ENCODE measurements at regions not wholly inside any gene's neighbourhood (a gene's known extent, or its start where the extent isn't known, plus 50 kb on each side); places are given as distances from the start of the nearest gene placed in this dataset.

DNA sequence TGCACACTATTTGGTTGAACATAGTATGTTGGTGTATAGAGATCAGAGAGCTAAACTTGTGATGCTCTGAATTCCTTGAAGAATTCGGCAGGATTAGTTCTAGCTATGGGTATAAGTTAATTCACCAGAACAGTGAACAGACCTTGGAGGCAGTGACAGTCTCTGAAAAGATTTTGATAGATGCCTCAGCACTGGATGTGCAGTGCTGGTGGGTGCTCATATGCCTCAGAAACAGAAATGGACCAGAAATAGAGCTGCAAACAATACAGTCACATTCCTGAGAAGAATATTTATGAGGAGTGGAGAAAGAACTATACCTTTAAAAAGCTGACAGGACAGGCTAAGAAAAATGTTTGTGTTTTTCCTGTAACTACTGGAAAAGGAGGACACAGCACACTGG, 747.7 kb downstream of the KCTD16 start:
- no peak for DNase-seq

DNA sequence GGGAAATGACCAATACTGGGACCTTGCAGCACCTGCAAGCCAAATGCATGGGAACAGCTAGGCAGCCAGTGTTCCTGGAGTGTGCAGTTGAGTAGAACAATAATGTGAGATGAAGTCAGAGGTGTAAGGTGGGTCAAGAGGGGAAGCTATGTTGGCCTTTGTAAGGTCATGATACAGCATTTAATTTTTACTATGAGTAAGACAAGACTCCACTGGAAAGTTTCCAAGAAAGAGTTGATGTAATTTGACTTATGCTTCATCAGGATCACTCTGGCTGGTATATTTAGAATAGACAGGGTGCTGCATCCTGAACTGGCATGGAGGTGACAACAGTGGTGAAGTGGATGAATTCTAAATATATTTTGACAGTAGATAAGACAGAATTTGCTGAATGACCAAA, 744.8 kb downstream of the KCTD16 start:
- DNase-seq, result no peak

DNA sequence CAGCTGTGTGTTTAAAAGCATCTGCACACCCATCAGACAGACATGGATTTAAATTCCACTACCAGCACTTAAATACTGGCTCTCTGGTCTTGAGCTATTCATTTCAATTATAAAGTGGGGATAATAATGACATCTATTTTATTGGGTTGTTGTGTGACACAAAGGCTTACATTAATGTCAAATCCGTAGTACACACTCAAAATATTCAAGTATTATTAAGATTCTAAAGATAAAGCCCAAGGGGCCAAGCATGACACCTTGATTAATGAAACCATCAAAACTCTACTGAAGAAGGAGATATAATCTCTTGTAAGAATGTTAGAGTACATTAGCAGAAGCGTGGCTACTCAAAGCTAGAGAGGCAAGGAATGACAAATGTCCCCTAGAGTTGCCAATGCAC, 743.0 kb downstream of the KCTD16 start:
- DNase-seq, result no peak

- no peak for DNase-seq
Observed at GRCh38 chr5:144896473-144896872, 725.8 kb downstream of the KCTD16 start.

- DNase-seq, result no peak
Observed at GRCh38 chr5:144886668-144887067, 716.0 kb downstream of the KCTD16 start.

- DNase-seq, result no peak
Observed at GRCh38 chr5:144882739-144883283, 712.1 kb downstream of the KCTD16 start.

- no peak for DNase-seq
Observed at GRCh38 chr5:144880513-144880912, 709.8 kb downstream of the KCTD16 start.

DNA sequence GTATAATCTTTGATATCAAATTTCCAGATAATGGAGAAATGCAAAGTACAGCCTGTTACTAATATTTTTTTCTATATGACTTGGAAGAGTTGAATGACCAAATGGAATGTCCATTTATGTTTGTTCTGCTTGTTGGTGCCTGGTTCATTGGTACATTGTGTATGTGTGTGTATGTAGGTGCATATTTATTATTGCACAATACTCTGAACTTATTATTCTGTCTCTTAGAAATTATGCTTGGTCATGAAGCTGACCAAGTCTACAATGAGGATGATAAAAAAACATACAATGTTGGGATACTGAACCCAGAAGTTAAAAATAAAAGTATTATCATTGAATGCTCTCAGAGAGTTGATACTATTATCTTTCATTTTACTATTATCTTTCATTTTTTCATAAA, 706.3 kb downstream of the KCTD16 start:
- DNase-seq, result no peak

DNA sequence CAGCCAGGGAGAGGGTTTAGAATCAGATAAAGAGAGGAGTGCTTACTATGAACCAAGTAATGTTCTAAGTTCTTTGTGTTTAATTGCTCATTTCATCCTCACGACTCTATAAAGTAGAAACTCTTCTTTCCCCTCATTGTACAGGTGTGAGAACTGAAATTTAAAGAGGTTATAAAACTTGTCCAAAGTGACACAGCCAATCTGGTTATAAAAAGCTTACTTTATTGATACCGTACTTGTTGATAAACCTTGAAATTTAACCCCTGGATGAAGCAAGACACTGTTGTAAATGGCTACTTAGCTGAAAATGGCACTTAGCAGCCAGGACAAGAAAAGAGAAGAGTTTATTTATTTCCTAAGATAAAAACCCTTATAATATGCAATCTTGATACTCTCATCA, 702.4 kb downstream of the KCTD16 start:
- DNase-seq, result no peak

DNA sequence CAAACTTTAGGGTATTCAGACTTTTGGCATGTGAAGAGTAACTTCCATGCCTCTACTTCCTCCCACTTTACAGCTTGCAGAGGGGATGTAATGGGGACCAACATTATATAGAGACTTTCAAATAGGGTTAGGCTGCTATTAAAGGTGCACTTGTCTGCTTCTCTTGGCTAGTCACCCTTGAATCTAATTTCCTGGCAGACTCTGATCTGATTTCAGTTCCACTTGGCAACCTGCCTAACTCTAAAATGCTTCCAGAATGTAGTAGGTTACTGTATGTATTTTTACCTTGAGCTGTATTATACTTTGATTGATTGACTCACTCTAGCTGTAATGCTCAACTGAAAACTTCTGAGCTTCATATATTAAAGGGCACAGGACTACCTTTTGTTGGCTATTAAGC, 693.4 kb downstream of the KCTD16 start:
- DNase-seq, result no peak

DNA sequence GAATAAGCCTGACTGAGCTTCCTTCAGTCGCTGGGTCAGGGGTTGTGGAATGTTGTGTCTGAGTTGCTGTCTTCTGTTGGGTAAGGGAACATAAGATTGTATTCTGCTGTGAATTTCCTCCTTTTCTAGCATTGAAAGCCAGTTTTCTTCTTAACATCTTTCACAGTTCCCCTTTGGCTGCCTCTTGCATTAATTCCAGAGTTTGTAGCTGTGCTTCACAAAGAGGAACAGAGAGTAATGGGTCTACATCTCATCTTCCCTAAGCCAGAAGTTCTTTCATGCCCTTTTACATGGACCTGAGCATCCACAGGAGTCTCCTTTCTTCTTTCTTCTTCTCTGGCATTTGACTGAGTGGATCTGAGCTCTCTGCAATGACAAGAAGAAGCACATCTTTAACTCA, 686.8 kb downstream of the KCTD16 start:
- DNase-seq, result no peak

- DNase-seq, result no peak
Observed at GRCh38 chr5:144844086-144844485, 673.4 kb downstream of the KCTD16 start.

GRCh38 chr5:144832416-144832815, 661.7 kb downstream of the KCTD16 start:
- no peak for DNase-seq

- DNase-seq, result no peak
Observed at GRCh38 chr5:144831650-144832049, 661.0 kb downstream of the KCTD16 start.

DNA sequence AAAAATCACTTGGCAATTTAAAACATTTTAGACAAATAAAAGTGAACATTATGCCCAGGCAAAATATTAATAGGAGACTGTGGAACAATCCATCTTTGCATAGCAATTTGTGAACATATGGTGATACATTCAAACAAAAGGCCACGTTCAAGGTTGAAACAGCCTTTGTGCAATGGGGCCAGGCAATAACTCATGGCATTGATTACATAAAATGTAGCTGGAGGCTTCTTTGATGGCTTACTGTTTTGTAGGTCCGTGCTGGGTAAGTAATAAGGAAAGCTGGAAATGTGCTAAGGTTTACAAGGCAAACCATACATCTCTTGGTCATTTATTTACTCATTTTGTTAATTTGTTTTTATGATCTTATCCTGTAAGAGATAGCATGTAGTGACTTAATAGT, 651.8 kb downstream of the KCTD16 start:
- DNase-seq, result no peak

DNA sequence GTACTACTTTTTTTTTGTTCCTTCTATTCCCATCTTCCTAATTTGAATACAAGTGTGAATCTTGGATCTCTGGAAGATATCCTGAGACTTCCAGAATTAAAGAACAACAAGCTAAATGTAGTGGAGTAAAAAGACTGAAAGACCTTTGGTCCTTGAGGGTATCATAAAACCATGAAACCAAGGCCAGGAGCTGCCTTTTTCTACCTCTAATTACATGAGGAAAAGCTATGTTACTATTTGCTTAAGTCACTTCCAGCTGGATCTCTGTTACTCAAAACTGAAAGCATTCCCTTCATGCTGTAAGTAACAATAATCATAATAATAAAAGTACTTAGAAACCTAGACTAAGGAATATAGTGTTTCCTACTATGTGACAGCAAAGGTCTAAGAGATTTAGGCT, 649.6 kb downstream of the KCTD16 start:
- DNase-seq, result no peak

DNA sequence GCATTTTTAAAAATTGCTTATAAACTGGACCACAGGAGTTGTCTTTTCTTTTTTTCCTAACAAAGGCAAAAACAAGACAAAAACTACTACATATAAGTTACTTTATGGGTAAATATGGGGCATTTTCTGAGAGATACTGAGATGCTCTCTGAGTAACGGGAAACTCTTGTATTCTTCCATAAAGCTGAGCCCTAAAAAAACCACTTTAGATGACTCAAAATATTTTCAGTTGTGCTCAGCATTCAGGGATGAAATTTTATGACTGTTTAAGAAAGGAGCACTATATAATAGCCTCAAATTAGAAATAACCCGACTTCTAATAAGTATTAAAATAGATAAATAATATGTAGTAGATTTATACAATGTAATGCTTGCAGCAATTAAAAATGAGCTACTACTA, 644.5 kb downstream of the KCTD16 start:
- DNase-seq, result no peak

DNA sequence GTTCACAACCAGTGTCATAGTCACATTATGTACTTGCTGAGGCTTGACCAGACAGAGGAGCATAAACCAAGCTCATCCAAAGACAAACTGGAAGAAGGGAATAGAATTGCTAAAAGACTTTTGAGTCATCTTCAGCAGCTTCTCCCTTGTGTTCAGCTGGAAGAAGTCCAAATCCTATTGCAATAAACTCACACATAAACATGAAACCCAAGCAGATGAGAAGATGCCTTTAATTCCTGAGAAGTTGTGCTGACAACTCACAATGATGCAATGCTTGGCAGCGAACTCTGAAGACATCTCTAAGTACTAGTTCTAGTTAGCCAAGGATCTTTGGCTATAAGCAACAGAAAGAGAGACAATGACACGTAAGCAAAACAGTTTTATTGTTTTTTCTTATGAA, 642.1 kb downstream of the KCTD16 start:
- DNase-seq, result peak; percentile 86

DNA sequence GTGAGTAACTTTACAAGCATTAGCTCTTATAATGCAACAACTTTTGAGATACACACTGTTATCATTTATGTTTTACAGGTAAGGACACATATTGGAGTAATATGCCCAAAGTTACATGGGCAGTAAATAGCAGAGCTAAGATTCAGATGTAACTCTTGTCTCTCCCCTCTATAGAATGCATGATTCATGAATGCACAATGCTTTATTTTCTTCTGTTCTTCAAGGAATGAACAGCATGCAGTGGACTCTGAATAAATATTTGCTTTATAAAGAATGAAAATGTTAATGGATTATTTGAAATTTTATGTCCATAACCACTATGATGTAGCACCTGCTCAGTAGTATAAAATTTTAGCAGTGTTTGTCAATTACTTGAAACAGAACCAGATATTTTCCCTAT, 629.5 kb downstream of the KCTD16 start:
- no peak for DNase-seq

DNA sequence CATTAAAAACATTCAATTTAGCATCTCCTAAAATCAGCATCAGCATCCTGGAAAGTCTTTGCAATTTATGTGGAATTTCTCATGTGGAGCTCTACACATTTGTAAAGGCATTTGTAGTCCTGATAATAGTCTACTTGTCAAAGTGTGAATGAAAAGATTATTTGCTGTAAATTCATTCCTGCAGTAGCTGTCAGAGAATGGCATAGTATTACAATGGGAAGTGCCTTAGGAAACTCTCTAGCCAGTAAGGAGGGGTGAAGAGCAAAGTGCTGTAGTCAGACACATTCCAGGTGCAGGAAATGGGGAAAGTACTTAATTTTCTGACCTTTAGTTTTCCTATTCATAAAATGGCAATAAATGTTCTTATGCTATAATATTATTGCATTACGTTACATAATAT, 627.9 kb downstream of the KCTD16 start:
- DNase-seq, result no peak

GRCh38 chr5:144794922-144795321, 624.2 kb downstream of the KCTD16 start:
- DNase-seq, result no peak

DNA sequence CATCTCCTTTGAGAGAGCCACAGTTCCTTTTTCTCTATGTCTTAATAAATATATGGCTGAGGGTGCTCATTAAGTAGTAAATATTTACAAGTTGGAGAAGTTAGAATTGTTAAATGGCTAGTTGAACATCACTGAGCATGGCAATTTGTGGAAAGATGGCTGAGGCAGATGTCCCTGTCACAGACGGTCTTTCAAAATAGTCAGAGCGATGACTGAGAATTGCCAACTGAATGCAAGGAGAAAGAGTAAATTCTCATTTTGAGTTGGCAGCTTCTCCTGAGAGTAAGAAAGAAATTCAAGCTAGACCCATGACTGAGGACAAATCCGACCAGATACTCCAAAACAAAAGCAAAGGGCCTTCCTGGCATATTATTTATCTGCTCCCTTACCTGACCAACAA, 617.9 kb downstream of the KCTD16 start:
- DNase-seq, result no peak

DNA sequence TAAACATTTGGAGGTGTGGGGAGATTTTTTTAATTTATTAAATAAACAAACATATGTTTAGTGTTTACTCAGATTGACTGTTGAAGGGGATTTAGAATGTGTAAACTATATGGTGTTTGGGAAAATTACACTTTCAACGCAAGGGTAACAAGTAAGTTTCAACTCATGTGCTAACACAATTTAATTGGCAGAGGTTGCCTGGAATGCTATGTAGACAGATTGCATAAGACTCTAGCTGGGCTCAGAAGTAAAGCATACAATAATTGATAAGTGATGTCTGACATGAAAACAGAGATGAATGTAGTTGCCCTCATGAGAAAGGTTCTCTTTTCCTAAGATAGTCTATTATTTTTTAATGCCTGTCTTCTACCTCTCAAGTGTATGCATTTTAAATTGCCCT, 617.4 kb downstream of the KCTD16 start:
- no peak for DNase-seq

GRCh38 chr5:144779368-144779767, 608.7 kb downstream of the KCTD16 start:
- DNase-seq, result no peak

- DNase-seq, result peak; percentile 14
Observed at GRCh38 chr5:144778561-144778960, 607.9 kb downstream of the KCTD16 start.

DNA sequence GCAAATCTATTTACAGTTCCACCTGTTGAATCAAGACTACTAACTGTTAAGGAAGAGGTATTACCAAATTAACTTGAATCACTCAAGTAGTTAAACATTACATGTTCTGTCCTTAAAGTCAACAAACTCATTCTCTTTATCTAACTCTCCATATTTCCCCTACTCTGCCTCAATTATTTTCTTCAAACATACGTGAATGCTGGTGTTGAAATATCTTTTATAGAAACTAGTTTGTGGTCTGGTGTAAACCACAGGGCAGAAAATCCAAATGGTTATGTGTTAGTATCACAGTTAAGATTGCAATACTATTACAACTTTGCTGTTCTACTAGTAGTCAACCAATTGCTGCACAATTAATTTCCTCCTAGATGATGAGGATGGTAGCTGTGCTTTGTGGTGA, 603.5 kb downstream of the KCTD16 start:
- DNase-seq, result no peak

Measured in amniotic stem cell (primary cell).